ENCODE measurements at regions not wholly inside any gene's neighbourhood (a gene's known extent, or its start where the extent isn't known, plus 50 kb on each side); places are given as distances from the start of the nearest gene placed in this dataset.
"Not testable (repeated sequence)": the region's sequence is repeated elsewhere in the genome, so short reads cannot be mapped to it uniquely, and the experiment has no call there.

DNA sequence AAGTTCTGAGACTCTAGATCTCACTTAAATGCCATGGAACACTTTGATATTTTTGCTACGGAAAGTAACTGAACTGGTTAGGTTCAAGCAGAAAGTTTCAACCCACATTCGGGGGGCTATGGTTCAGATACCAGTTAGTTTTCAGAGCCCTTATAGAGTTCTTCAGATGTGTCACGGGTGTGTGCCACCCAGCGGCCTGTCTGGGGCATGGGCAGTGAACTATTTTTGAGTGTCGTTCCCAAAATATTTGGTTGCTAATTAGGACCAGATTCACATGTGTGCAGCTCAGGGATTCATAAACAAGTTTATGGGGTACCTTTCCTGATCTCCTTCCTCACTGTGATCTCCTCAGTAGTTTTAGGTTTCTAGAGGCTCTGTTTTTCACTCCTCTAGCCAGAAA is 271.9 kb downstream of the C7orf25 start:
- intact Hi-C loops (cut with DNase I; ENCODE audit: low total_unique reads): no loop called here
- no peak for DNase-seq
- WGBS, 2 donors: 87 to 88% methylated on average over 5 of the region's 5 CpGs
- no peak overlapping the region for H3K27ac ChIP-seq
- no peak overlapping the region for H3K4me3 ChIP-seq
- no peaks in the 10 kb centered on the region for H3K27me3 ChIP-seq
- H3K4me1 ChIP-seq: no peaks in the 10 kb centered on the region
- H3K9me3 ChIP-seq: no peaks in the 10 kb centered on the region
- TF ChIP-seq POLR2A (IDR thresholded peaks at IDR 0.05): no peak
- H3K36me3 ChIP-seq (ENCODE audit: low read depth, missing control alignments): no peaks in the 10 kb centered on the region

DNA sequence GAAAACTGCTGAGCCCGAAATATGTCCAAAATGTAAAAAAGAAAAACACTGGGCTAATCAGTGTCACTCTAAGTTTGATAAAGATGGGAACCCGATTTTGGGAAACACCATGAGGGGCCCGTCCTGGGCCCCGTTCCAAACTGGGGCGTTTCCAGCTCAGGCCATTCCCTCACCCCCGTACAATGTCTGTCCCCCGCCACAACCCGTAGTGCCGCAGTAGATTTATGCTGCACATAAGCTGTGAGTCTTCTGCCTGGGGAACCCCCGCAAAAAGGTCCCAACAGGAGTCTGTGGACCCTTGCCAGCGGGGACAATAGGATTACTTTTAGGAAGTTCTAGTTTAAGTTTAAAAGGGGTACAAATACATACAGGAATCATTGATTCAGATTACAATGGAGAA is 275.5 kb downstream of the C7orf25 start:
- intact Hi-C loops (cut with DNase I; ENCODE audit: low total_unique reads); H3K4me3 ChIP-seq; DNase-seq; H3K9me3 ChIP-seq; H3K36me3 ChIP-seq (ENCODE audit: low read depth, missing control alignments); H3K4me1 ChIP-seq; H3K27me3 ChIP-seq; H3K27ac ChIP-seq: not testable (repeated sequence)
- 70 to 81% methylated on average over 11 of the region's 11 CpGs for WGBS, 2 donors

DNA sequence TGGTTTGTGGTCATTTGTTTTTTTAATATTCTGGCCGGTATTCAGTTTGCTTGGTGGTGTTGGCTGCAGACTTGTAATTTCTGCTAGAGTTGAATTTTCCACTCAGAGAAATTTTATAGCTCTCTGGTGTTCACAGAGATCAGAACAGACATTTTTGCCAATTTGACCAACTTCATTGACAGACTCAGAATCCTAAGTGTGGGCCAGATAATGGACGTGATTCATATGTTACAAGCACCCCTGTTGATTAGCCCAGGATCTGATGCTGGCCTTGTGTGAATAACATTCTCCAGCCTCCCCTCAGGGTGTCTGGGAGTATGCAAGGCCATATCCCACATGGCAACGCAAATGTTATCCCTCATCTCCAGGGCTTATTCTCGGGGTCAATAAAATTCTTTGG is 283.8 kb downstream of the C7orf25 start:
- intact Hi-C loops (cut with DNase I; ENCODE audit: low total_unique reads): no loop called here

DNA sequence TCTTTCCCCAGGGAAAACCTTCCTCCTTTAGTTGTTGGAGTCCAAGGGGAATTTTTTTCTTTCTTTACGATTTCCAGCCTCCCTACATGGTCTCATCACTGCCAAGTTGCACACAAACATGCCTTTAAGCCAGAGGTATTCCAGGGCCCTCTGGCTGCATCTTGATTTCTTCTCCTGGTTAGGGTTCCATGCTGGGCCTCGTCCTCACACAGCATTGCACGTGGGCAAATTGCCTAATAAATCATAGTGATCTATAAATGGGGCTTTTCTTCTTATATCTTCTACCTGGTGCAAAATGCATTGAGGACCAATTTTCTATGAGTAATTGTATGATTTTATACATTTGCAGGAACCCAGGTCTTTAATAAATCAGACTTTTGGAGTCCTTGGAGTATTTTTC is 284.2 kb downstream of the C7orf25 start:
- WGBS, 2 donors: 59 to 68% methylated on average over 3 of the region's 3 CpGs
- no peak overlapping the region for H3K27ac ChIP-seq
- TF ChIP-seq, protein P1, sequence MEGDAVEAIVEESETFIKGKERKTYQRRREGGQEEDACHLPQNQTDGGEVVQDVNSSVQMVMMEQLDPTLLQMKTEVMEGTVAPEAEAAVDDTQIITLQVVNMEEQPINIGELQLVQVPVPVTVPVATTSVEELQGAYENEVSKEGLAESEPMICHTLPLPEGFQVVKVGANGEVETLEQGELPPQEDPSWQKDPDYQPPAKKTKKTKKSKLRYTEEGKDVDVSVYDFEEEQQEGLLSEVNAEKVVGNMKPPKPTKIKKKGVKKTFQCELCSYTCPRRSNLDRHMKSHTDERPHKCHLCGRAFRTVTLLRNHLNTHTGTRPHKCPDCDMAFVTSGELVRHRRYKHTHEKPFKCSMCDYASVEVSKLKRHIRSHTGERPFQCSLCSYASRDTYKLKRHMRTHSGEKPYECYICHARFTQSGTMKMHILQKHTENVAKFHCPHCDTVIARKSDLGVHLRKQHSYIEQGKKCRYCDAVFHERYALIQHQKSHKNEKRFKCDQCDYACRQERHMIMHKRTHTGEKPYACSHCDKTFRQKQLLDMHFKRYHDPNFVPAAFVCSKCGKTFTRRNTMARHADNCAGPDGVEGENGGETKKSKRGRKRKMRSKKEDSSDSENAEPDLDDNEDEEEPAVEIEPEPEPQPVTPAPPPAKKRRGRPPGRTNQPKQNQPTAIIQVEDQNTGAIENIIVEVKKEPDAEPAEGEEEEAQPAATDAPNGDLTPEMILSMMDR (IDR thresholded peaks at IDR 0.05): no peak
- TF ChIP-seq POLR2A (IDR thresholded peaks at IDR 0.05): no peak

More for the DNA sequence above, 283.8 kb downstream of the C7orf25 start:
- Histone ChIP-seq H3K27me3 (no peaks in the 10 kb centered on the region), H3K36me3 (ENCODE audit: low read depth, missing control alignments) (no peaks in the 10 kb centered on the region), H3K9me3 (no peaks in the 10 kb centered on the region), H3K4me3 (no peak overlapping the region), H3K4me1 (no peaks in the 10 kb centered on the region), H3K27ac (no peak overlapping the region)
- no peak for TF ChIP-seq POLR2A (IDR thresholded peaks at IDR 0.05)
- no peak for DNase-seq
- WGBS, 2 donors: 43 to 66% methylated on average over 4 of the region's 4 CpGs

DNA sequence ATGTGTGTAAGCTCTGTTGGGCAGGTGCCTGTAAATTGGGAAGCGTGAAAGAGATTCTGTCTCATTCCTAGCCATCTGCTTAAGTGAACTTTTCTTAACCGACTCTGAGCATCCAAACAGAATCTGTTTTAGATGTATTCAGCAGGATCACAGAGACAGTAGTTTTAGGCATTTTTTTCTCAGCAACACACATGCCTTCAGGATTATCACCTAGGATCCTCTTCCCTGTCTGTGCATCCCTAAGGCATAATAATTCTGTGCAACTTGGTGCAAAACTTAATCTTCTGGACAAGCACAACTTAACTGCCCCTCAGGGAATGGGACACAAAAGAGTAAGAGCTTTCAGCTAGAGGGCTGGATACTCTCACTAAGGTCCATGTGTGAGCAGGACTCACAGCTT is 284.8 kb downstream of the C7orf25 start:
- H3K27ac ChIP-seq: no peak overlapping the region
- WGBS, 2 donors: 87 to 95% methylated on average over 2 of the region's 2 CpGs
- intact Hi-C loops (cut with DNase I; ENCODE audit: low total_unique reads): no loop called here

More for the DNA sequence above, 284.2 kb downstream of the C7orf25 start:
- Histone ChIP-seq H3K4me3 (no peak overlapping the region), H3K9me3 (no peaks in the 10 kb centered on the region), H3K4me1 (no peaks in the 10 kb centered on the region), H3K27me3 (no peaks in the 10 kb centered on the region), H3K36me3 (ENCODE audit: low read depth, missing control alignments) (no peaks in the 10 kb centered on the region)
- intact Hi-C loops (cut with DNase I; ENCODE audit: low total_unique reads): no loop called here
- DNase-seq: no peak

DNA sequence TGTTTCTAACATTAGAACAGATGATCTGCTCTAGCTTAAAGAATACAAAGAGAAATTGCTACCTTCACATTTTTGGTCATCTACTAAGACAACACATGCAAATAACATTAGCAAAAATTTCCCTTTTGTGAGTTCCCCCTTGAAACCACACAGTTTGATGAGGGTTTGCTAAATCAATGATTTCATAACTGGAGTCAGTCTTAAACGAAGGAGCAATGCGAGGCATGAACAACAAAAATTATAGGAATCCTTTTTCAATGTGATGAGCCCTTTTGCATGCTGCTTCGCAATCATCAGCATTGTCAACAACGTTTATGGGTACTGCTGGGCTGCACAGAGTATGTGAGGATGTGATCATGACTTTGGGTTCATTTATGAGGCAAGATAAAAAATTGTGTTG is 286.4 kb downstream of the C7orf25 start:
- Histone ChIP-seq H3K36me3 (ENCODE audit: low read depth, missing control alignments) (no peaks in the 10 kb centered on the region), H3K9me3 (no peaks in the 10 kb centered on the region), H3K27me3 (no peaks in the 10 kb centered on the region), H3K4me3 (no peak overlapping the region), H3K4me1 (no peaks in the 10 kb centered on the region), H3K27ac (no peak overlapping the region)
- intact Hi-C loops (cut with DNase I; ENCODE audit: low total_unique reads): no loop called here
- no peak for DNase-seq
- WGBS, 2 donors: 89 to 90% methylated on average over 4 of the region's 4 CpGs
- TF ChIP-seq POLR2A (IDR thresholded peaks at IDR 0.05): no peak
- TF ChIP-seq, protein P1 (IDR thresholded peaks at IDR 0.05): no peak

More for the DNA sequence above, 284.8 kb downstream of the C7orf25 start:
- no peak for TF ChIP-seq POLR2A (IDR thresholded peaks at IDR 0.05)
- TF ChIP-seq, protein P1 (IDR thresholded peaks at IDR 0.05): no peak
- no peak overlapping the region for H3K4me3 ChIP-seq
- no peaks in the 10 kb centered on the region for H3K36me3 ChIP-seq (ENCODE audit: low read depth, missing control alignments)
- H3K9me3 ChIP-seq: no peaks in the 10 kb centered on the region
- no peak for DNase-seq
- no peaks in the 10 kb centered on the region for H3K27me3 ChIP-seq
- no peaks in the 10 kb centered on the region for H3K4me1 ChIP-seq
